Keratinocyte (primary cell): ENCODE measurements at regions not wholly inside any gene's neighbourhood (a gene's known extent, or its start where the extent isn't known, plus 50 kb on each side); places are given as distances from the start of the nearest gene placed in this dataset.

Experiments
- DNase-seq: peaks from one replicate; pipeline ENCODE4 v3.0.0-alpha.2; 2011; ENCODE audit warnings: low read depth, missing footprints, low spot score
- FAIRE-seq: peaks from 2 replicates; lab custom pipeline; 2011; peaks lifted over from hg19 to GRCh38; lab: Jason Lieb, UNC
- H2AFZ ChIP-seq: 2 replicates; pipeline ENCODE4 v1.6.0; 2012; ENCODE audit warnings: low read length, control low read depth, inconsistent platforms; ENCODE audit not compliant: control insufficient read depth
- H3K27ac ChIP-seq: 2 replicates; pipeline ENCODE4 v1.5.1; 2011; ENCODE audit warnings: low read length; ENCODE audit not compliant: control insufficient read depth, insufficient read depth
- H3K27me3 ChIP-seq: 3 replicates; pipeline ENCODE4 v1.6.0; 2011; ENCODE audit warnings: low read length; ENCODE audit not compliant: control insufficient read depth, insufficient read depth; ENCODE audit errors: extremely low read depth
- H3K36me3 ChIP-seq, 2 experiments: 2 replicates in 1 of 2; 3 replicates in 1 of 2; pipeline ENCODE4 v1.5.1; 2011; ENCODE audit warnings: low read length in 2 of 2, mild to moderate bottlenecking in 1 of 2; ENCODE audit not compliant: control insufficient read depth in 2 of 2, insufficient read depth in 2 of 2; ENCODE audit errors: extremely low read depth in 1 of 2
- H3K4me1 ChIP-seq: 3 replicates; pipeline ENCODE4 v1.5.1; 2011; ENCODE audit warnings: low read length; ENCODE audit not compliant: control insufficient read depth, insufficient read depth; ENCODE audit errors: extremely low read depth
- H3K4me2 ChIP-seq: 3 replicates; pipeline ENCODE4 v1.6.0; 2011; ENCODE audit warnings: low read depth, low read length; ENCODE audit not compliant: control insufficient read depth, insufficient read depth; ENCODE audit errors: extremely low read depth
- H3K4me3 ChIP-seq, 3 experiments: fragments of 200-600 bp in 1 of 3; sonication (generic) in 1 of 3; 2 replicates in 2 of 3; 3 replicates in 1 of 3; pipeline ENCODE4 v1.5.1; 2011 to 2016; ENCODE audit warnings: low read length in 3 of 3, mild to moderate bottlenecking in 3 of 3, control low read depth in 2 of 3, inconsistent platforms in 1 of 3, low read depth in 1 of 3, mixed read lengths in 1 of 3, mixed run types in 1 of 3, moderate library complexity in 1 of 3; ENCODE audit not compliant: control insufficient read depth in 2 of 3, insufficient read depth in 2 of 3; ENCODE audit errors: extremely low read depth in 1 of 3
- H3K79me2 ChIP-seq: 2 replicates; pipeline ENCODE4 v1.6.0; 2012; ENCODE audit warnings: low read length; ENCODE audit not compliant: control insufficient read depth, insufficient read depth
- H3K9ac ChIP-seq: 3 replicates; pipeline ENCODE4 v1.6.0; 2011; ENCODE audit warnings: low read length; ENCODE audit not compliant: control insufficient read depth, insufficient read depth; ENCODE audit errors: extremely low read depth
- H3K9me1 ChIP-seq: 3 replicates; pipeline ENCODE4 v1.6.0; 2011; ENCODE audit warnings: low read length; ENCODE audit not compliant: control insufficient read depth, insufficient read depth; ENCODE audit errors: extremely low read depth
- H3K9me3 ChIP-seq: 2 replicates; pipeline ENCODE4 v1.5.1; 2012; ENCODE audit warnings: low read depth, low read length; ENCODE audit not compliant: control insufficient read depth
- H4K20me1 ChIP-seq: 3 replicates; pipeline ENCODE4 v1.6.0; 2011; ENCODE audit warnings: low read length; ENCODE audit not compliant: control insufficient read depth, insufficient read depth; ENCODE audit errors: extremely low read depth
- EZH2 ChIP-seq: IDR thresholded peaks from one replicate; pipeline ENCODE4 v1.6.1; 2012; ENCODE audit warnings: inconsistent platforms, mild to moderate bottlenecking, low read length, moderate library complexity
- dilution Hi-C: fragments of 300-500 bp; cut with MboI; formaldehyde crosslinking; loops from one replicate; pipeline ENCODE4 v1.7.0; 2020; ENCODE audit warnings: low sequenced_read_pairs; ENCODE audit not compliant: extremely low pct_ligation_motif_present
- TF ChIP-seq, protein P1 (sequence below), 3 experiments: IDR thresholded peaks in 1 of 3; conservative IDR thresholded peaks in 1 of 3; optimal IDR thresholded peaks in 1 of 3; 2 replicates in 2 of 3; 3 replicates in 1 of 3; pipeline versions ENCODE3 to v1.5.1; 2011; ENCODE audit warnings: low read length in 3 of 3, mild to moderate bottlenecking in 3 of 3, moderate library complexity in 2 of 3, control low read depth in 1 of 3, inconsistent platforms in 1 of 3; ENCODE audit not compliant: insufficient read depth in 2 of 3; ENCODE audit errors: extremely low read depth in 1 of 3

DNA sequence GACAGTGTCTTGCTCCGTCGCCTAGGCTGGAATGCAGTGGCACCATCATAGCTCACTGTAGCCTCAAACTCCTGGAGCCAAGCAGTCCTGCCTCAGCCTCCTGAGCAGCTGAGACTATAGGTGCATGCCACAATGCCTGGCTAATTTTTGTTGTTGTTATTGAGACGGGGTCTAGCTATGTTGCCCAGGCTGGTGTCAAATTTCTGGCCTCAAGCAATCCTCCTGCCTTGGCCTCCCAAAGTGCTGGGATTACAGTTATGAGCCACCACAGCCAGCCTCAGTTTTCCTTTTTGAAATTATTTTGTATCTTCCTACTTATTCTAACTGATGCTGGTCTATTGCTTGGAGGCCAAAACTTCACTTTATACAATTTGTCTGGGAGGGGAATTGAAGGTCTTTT lies 436.1 kb downstream of the UTRN start:
- DNase-seq, result no peak
- Histone ChIP-seq H3K9ac (no peak overlapping the region), H3K9me3 (no peaks in the 10 kb centered on the region), H3K4me1 (peaks cover 22% of the 10 kb centered on the region), H4K20me1 (no peaks in the 10 kb centered on the region), H3K4me3 (no peak overlapping the region), H3K27me3 (no peaks in the 10 kb centered on the region), H3K27ac (no peak overlapping the region), H2AFZ (no peak overlapping the region), H3K4me2 (no peak overlapping the region), H3K79me2 (no peaks in the 10 kb centered on the region), H3K36me3 (no peaks in the 10 kb centered on the region), H3K9me1 (no peaks in the 10 kb centered on the region)
- dilution Hi-C loops, result no loop called here
- TF ChIP-seq EZH2, result no peak
- TF ChIP-seq, protein P1, sequence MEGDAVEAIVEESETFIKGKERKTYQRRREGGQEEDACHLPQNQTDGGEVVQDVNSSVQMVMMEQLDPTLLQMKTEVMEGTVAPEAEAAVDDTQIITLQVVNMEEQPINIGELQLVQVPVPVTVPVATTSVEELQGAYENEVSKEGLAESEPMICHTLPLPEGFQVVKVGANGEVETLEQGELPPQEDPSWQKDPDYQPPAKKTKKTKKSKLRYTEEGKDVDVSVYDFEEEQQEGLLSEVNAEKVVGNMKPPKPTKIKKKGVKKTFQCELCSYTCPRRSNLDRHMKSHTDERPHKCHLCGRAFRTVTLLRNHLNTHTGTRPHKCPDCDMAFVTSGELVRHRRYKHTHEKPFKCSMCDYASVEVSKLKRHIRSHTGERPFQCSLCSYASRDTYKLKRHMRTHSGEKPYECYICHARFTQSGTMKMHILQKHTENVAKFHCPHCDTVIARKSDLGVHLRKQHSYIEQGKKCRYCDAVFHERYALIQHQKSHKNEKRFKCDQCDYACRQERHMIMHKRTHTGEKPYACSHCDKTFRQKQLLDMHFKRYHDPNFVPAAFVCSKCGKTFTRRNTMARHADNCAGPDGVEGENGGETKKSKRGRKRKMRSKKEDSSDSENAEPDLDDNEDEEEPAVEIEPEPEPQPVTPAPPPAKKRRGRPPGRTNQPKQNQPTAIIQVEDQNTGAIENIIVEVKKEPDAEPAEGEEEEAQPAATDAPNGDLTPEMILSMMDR (optimal IDR thresholded peaks at IDR 0.05 in 1 of 3, IDR thresholded peaks at IDR 0.05 in 1 of 3, conservative IDR thresholded peaks at IDR 0.05 in 1 of 3; ENCODE audit: extremely low read depth in 1 of 3, insufficient read depth in 2 of 3, low read length in 3 of 3), result no peak
- FAIRE-seq, result no peak

DNA sequence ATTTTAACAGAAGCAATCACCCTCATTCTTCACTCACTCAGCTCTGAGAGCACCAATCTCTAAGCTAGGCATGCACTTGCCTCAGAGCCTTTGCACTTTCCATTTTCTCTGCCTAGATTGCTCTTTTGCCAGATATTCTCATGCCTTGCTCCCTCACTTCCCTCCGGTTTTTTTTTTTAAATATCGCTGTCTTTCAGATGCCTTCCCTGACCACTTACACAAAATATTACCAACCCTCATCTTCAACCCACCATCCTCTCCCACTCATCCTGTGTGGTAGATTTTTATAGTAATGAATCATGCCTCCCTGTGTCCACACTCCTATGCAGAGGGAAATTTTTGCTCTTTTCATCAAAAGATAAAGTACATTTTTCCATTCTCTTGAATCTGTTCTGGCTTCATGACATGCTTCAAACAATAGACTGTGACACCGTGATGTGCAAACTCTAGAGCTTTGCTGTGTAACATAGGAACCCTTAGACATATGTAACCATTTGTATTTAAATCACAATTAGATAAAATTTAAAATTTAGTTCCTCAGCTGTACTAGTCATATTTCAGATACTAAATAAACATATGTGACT lies 437.1 kb downstream of the UTRN start:
- H3K9ac ChIP-seq, result no peak overlapping the region
- no peaks in the 10 kb centered on the region for H3K9me1 ChIP-seq
- H3K9me3 ChIP-seq, result no peaks in the 10 kb centered on the region
- peaks cover 20% of the 10 kb centered on the region for H3K4me1 ChIP-seq
- TF ChIP-seq, protein P1 (optimal IDR thresholded peaks at IDR 0.05 in 1 of 3, IDR thresholded peaks at IDR 0.05 in 1 of 3, conservative IDR thresholded peaks at IDR 0.05 in 1 of 3; ENCODE audit: extremely low read depth in 1 of 3, insufficient read depth in 2 of 3, low read length in 3 of 3), result no peak
- no peak for TF ChIP-seq EZH2
- no peak overlapping the region for H2AFZ ChIP-seq
- DNase-seq (no peak), FAIRE-seq (no peak)
- H3K27ac ChIP-seq, result no peak overlapping the region
- dilution Hi-C loops, result no loop called here
- H3K36me3 ChIP-seq, result no peaks in the 10 kb centered on the region
- no peaks in the 10 kb centered on the region for H3K79me2 ChIP-seq
- H3K4me3 ChIP-seq, result no peak overlapping the region
- H3K4me2 ChIP-seq, result no peak overlapping the region
- no peaks in the 10 kb centered on the region for H4K20me1 ChIP-seq
- H3K27me3 ChIP-seq, result no peaks in the 10 kb centered on the region
